ENCODE measurements at regions not wholly inside any gene's neighbourhood (a gene's known extent, or its start where the extent isn't known, plus 50 kb on each side); places are given as distances from the start of the nearest gene placed in this dataset.

DNA sequence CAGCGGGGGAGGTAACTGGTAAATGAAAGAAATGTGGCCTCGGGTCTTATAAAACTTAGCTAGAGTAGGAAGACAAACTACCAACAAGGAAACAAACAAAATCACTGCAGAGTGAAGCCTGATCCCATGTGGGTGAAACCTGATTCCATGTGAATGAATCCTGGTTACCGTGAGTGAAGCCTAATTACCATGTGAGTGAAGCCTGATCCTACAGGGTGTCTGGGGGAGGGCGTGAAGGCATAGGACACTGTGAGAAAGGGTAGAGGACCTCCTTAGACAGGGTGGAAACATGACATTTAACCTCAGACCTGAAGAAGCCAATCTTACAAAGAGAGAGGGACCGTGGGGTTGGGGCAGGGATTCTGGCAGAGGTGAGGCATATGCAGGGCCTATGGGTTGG is 106.2 kb upstream of the USP47 start:
- H3F3A ChIP-seq (ENCODE audit: insufficient read depth) = no peaks in the 10 kb centered on the region
- 0 out of 2 replicates have a peak, but pooled peaks cover 3% of the 10 kb centered on the region for H3K27me3 ChIP-seq (ENCODE audit: low read length)
- no peaks in the 10 kb centered on the region for H3K9me3 ChIP-seq (ENCODE audit: insufficient read depth, low read length)
- H2AFZ ChIP-seq (ENCODE audit: low read depth, low read length, severe bottlenecking) = no peak overlapping the region
- no peaks in the 10 kb centered on the region for H3K36me3 ChIP-seq (ENCODE audit: low read length)
- H3K9ac ChIP-seq (ENCODE audit: low read length) = no peak overlapping the region
- no peak overlapping the region for H3K4me3 ChIP-seq (ENCODE audit: insufficient read depth, low read length, poor library complexity, severe bottlenecking)
- H3K9me2 ChIP-seq (replicated peaks; ENCODE audit: insufficient read depth, low read length) = no peaks in the 10 kb centered on the region
- H3K79me2 ChIP-seq (ENCODE audit: insufficient read depth, low read length) = no peaks in the 10 kb centered on the region
- TF ChIP-seq EZH2phosphoT487 (conservative IDR thresholded peaks at IDR 0.05; ENCODE audit: low read length) = no peak
- TF ChIP-seq, protein P1, sequence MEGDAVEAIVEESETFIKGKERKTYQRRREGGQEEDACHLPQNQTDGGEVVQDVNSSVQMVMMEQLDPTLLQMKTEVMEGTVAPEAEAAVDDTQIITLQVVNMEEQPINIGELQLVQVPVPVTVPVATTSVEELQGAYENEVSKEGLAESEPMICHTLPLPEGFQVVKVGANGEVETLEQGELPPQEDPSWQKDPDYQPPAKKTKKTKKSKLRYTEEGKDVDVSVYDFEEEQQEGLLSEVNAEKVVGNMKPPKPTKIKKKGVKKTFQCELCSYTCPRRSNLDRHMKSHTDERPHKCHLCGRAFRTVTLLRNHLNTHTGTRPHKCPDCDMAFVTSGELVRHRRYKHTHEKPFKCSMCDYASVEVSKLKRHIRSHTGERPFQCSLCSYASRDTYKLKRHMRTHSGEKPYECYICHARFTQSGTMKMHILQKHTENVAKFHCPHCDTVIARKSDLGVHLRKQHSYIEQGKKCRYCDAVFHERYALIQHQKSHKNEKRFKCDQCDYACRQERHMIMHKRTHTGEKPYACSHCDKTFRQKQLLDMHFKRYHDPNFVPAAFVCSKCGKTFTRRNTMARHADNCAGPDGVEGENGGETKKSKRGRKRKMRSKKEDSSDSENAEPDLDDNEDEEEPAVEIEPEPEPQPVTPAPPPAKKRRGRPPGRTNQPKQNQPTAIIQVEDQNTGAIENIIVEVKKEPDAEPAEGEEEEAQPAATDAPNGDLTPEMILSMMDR (IDR thresholded peaks at IDR 0.05; ENCODE audit: insufficient read depth, low read length, poor library complexity, severe bottlenecking) = no peak
- H3K4me2 ChIP-seq (ENCODE audit: low read depth, low read length, poor library complexity, severe bottlenecking) = no peak overlapping the region
- H4K20me1 ChIP-seq (ENCODE audit: low read depth, low read length) = no peaks in the 10 kb centered on the region
- H3K27ac ChIP-seq (ENCODE audit: low read depth, low read length) = no peak overlapping the region

DNA sequence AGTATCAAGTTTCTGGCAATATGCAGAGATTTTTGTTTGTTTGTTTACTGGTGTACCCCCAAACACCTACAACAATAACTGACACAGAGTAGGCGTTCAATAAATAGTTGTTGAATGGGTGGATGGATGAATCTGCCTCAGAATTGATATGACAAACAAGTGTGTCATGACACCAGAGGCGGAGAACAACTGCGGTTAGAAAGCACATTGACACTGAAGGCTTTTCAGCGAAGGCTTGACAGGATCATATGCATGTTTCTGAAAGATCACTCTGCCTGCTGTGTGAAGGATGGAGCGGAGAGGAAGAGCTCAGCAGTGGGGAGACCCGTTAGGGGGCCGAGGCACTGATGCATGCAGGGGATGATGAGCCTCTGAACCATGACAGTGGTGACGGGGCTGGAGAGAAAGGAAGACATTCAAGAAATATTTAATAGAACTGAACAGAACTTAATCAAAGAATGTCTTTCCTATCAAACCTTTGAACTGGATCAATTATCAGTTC is 108.5 kb upstream of the USP47 start:
- Histone ChIP-seq H4K20me1 (ENCODE audit: low read depth, low read length) (no peaks in the 10 kb centered on the region), H2AFZ (ENCODE audit: low read depth, low read length, severe bottlenecking) (no peak overlapping the region), H3K27me3 (ENCODE audit: low read length) (0 out of 2 replicates have a peak, but pooled peaks cover 3% of the 10 kb centered on the region), H3K9me3 (ENCODE audit: insufficient read depth, low read length) (no peaks in the 10 kb centered on the region), H3K27ac (ENCODE audit: low read depth, low read length) (no peak overlapping the region), H3K36me3 (ENCODE audit: low read length) (no peaks in the 10 kb centered on the region), H3K9me2 (replicated peaks; ENCODE audit: insufficient read depth, low read length) (no peaks in the 10 kb centered on the region), H3F3A (ENCODE audit: insufficient read depth) (no peaks in the 10 kb centered on the region), H3K79me2 (ENCODE audit: insufficient read depth, low read length) (no peaks in the 10 kb centered on the region), H3K9ac (ENCODE audit: low read length) (no peak overlapping the region), H3K4me3 (ENCODE audit: insufficient read depth, low read length, poor library complexity, severe bottlenecking) (no peak overlapping the region), H3K4me2 (ENCODE audit: low read depth, low read length, poor library complexity, severe bottlenecking) (no peak overlapping the region)
- TF ChIP-seq, protein P1 (IDR thresholded peaks at IDR 0.05; ENCODE audit: insufficient read depth, low read length, poor library complexity, severe bottlenecking) = no peak
- TF ChIP-seq EZH2phosphoT487 (conservative IDR thresholded peaks at IDR 0.05; ENCODE audit: low read length) = no peak

DNA sequence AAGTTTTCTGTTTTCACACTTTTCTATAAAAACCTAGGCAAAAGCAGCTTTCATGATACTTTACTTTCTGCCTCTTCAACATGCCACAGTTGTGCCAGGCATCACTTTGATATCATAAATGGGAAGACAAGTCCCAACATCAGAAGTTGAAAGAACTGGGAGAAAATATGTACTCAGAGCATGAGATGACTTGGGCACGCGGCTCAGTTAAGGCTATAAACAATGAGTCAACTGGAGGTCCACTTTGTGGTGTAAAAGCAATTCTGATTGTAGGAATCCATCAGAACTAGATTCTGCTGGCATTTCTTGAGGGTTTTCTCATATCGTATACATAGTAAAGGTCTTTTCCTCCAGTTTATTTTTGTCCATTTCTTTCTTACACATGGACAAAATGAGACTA is 109.7 kb upstream of the USP47 start:
- Histone ChIP-seq H3K9me2 (replicated peaks; ENCODE audit: insufficient read depth, low read length) (no peaks in the 10 kb centered on the region), H2AFZ (ENCODE audit: low read depth, low read length, severe bottlenecking) (no peak overlapping the region), H3K27ac (ENCODE audit: low read depth, low read length) (no peak overlapping the region), H3K9ac (ENCODE audit: low read length) (no peak overlapping the region), H3K79me2 (ENCODE audit: insufficient read depth, low read length) (no peaks in the 10 kb centered on the region), H3K4me2 (ENCODE audit: low read depth, low read length, poor library complexity, severe bottlenecking) (no peak overlapping the region), H3F3A (ENCODE audit: insufficient read depth) (no peaks in the 10 kb centered on the region), H3K9me3 (ENCODE audit: insufficient read depth, low read length) (no peaks in the 10 kb centered on the region), H3K36me3 (ENCODE audit: low read length) (no peaks in the 10 kb centered on the region), H3K4me3 (ENCODE audit: insufficient read depth, low read length, poor library complexity, severe bottlenecking) (no peak overlapping the region), H3K27me3 (ENCODE audit: low read length) (0 out of 2 replicates have a peak, but pooled peaks cover 3% of the 10 kb centered on the region), H4K20me1 (ENCODE audit: low read depth, low read length) (no peaks in the 10 kb centered on the region)
- no peak for TF ChIP-seq EZH2phosphoT487 (conservative IDR thresholded peaks at IDR 0.05; ENCODE audit: low read length)
- TF ChIP-seq, protein P1 (IDR thresholded peaks at IDR 0.05; ENCODE audit: insufficient read depth, low read length, poor library complexity, severe bottlenecking) = no peak
